GM12891 (cell line): ENCODE measurements at regions not wholly inside any gene's neighbourhood (a gene's known extent, or its start where the extent isn't known, plus 50 kb on each side); places are given as distances from the start of the nearest gene placed in this dataset.
"Not testable (repeated sequence)": the region's sequence is repeated elsewhere in the genome, so short reads cannot be mapped to it uniquely, and the experiment has no call there.

Experiments used
- DNase-seq: peaks from one replicate; pipeline ENCODE4 v3.0.0; 2011; ENCODE audit warnings: low spot score; ENCODE audit not compliant: insufficient read length
- FAIRE-seq: peaks from 2 replicates; lab custom pipeline; 2011; peaks lifted over from hg19 to GRCh38; lab: Jason Lieb, UNC
- PAX5 ChIP-seq: IDR thresholded peaks from 2 replicates; pipeline ENCODE4 v1.6.1; 2011; ENCODE audit warnings: low read length, moderate library complexity, mild to moderate bottlenecking; ENCODE audit not compliant: insufficient read depth, severe bottlenecking
- POLR2A ChIP-seq: IDR thresholded peaks from 2 replicates; pipeline ENCODE4 v1.6.1; 2011; ENCODE audit warnings: low read depth, low read length, control low read depth
- POLR2AphosphoS5 ChIP-seq: IDR thresholded peaks from 2 replicates; pipeline ENCODE4 v1.6.1; 2011; ENCODE audit warnings: low read depth, low read length, control low read depth
- POU2F2 ChIP-seq: IDR thresholded peaks from 2 replicates; pipeline ENCODE4 v1.6.1; 2011; ENCODE audit warnings: low read depth, mild to moderate bottlenecking, control low read depth, low read length, moderate library complexity
- SPI1 ChIP-seq: IDR thresholded peaks from 2 replicates; pipeline ENCODE4 v1.6.1; 2011; ENCODE audit warnings: low read depth, low read length, control low read depth
- TAF1 ChIP-seq: IDR thresholded peaks from 2 replicates; pipeline ENCODE4 v1.6.1; 2011; ENCODE audit warnings: low read depth, low read length, control low read depth

GRCh38 chr2:2773692-2774091, 442.6 kb upstream of the MYT1L start:
- DNase-seq = no peak
- no peak for FAIRE-seq

DNA sequence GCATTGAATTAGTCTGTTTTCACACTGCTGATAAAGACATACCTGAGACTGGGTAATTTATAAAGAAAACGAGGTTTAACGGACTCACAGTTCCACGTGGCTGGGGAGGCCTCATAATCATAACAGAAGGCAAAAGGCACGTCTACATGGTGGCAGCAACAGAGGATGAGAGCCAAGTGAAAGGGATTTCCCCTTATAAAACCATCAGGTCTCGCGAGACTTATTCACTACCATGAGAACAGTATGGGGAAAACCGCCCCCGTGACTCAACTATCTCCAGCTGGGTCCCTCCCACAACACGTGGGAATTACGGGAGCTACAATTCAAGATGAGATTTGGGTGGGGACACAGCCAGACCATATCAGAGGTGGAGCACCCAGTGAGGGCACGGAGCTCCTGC, 442.0 kb upstream of the MYT1L start:
- DNase-seq, FAIRE-seq: not testable (repeated sequence)

More at GRCh38 chr2:2773692-2774091, 442.6 kb upstream of the MYT1L start:
- no peak for TF ChIP-seq POLR2AphosphoS5
- TF ChIP-seq POU2F2 = no peak
- TF ChIP-seq POLR2A = no peak
- TF ChIP-seq SPI1 = no peak
- TF ChIP-seq TAF1 = no peak
- TF ChIP-seq PAX5 = no peak

GRCh38 chr2:2771721-2772411, 440.8 kb upstream of the MYT1L start:
- DNase-seq (no peak), FAIRE-seq (no peak)
- TF ChIP-seq POLR2A = no peak
- no peak for TF ChIP-seq POU2F2
- no peak for TF ChIP-seq TAF1
- no peak for TF ChIP-seq SPI1
- no peak for TF ChIP-seq POLR2AphosphoS5
- TF ChIP-seq PAX5 = no peak

DNA sequence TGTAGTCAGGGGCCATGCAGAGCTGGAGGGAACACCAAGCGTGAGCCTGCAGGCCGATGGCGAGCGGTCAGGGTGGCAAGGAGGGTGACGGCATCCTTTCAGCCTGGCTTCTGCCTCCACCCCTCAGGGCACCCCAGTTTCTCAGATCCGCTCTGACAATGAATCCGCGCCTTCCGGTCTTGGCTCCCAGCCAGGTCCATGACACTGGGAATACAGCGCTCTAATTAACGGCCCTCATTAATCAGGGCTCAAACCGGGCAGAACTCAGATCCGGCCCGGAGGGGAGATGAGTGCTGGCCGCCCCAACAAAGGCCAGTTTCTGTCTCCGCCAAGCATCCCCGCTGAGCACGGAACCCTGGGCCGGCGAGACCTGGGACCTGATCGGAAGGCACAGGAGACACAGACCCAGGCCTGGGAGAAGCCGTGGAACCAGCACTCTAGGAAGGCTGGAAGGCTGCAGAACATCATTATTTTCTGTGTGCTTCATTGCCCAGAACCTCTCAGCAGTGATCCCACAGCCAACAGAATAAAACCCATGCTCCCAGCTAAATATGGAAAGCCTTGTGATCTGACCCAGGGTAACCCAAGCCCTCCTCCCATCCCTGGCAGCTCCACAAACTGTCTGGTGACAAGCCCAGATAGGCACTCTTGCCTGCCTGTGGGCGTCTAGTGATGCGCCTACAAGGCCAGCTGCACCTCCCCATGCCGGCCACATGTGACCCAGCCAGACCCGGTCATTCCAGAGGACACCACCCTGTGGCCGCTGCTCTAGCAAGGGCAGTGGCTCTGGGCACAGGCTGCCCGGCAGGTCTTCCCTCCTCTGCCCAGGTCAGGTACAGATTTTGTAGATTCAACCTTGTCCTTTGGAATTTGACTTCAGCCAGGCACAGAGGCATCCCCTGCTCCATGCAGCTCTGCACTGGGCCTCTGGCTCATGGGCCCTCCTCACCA, 438.7 kb upstream of the MYT1L start:
- no peak for TF ChIP-seq SPI1
- TF ChIP-seq POLR2A = no peak
- TF ChIP-seq POLR2AphosphoS5 = no peak
- no peak for TF ChIP-seq TAF1
- no peak for TF ChIP-seq POU2F2
- FAIRE-seq = no peak
- DNase-seq = no peak

- TF ChIP-seq SPI1 = no peak
- TF ChIP-seq POU2F2 = no peak
- TF ChIP-seq POLR2A = no peak
- TF ChIP-seq POLR2AphosphoS5 = no peak
- TF ChIP-seq TAF1 = no peak
- TF ChIP-seq PAX5 = no peak
- no peak for DNase-seq
- FAIRE-seq = no peak
These were observed 437.4 kb upstream of the MYT1L start for GRCh38 chr2:2768476-2768875.

DNA sequence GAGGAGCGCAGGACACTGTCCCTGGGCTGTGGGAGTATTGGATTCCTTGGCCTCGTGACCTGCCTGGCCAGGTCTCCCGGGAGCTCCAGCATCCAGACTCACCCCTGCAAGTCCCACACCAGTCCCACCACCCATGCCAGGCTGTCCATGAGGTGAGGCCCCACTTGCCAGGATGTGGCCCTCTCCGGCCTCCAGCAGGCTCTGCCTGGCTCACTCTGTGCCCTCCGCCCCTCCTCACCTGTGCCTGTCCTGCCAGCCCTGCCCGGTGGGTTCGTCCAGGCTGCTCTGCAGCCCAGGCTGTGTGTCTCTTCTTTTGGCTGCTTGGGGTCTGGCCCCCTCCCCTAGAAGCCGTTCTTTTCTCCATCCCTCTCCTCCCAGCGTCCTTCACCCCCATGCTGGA, 436.8 kb upstream of the MYT1L start:
- no peak for FAIRE-seq
- TF ChIP-seq POLR2A (no peak), POU2F2 (no peak), SPI1 (no peak), PAX5 (no peak), POLR2AphosphoS5 (no peak), TAF1 (no peak)

GRCh38 chr2:2765839-2766495, 434.9 kb upstream of the MYT1L start:
- DNase-seq (no peak), FAIRE-seq (no peak)
- TF ChIP-seq POLR2AphosphoS5 (no peak), POLR2A (no peak), PAX5 (no peak), POU2F2 (no peak), SPI1 (no peak)

More for the DNA sequence above, 436.8 kb upstream of the MYT1L start:
- DNase-seq = no peak

- DNase-seq (no peak), FAIRE-seq (no peak)
- TF ChIP-seq POLR2AphosphoS5 (no peak), PAX5 (no peak), SPI1 (no peak), POU2F2 (no peak), POLR2A (no peak), TAF1 (no peak)
These were observed 434.2 kb upstream of the MYT1L start for GRCh38 chr2:2765176-2765800.

GRCh38 chr2:2764739-2765138, 433.7 kb upstream of the MYT1L start:
- TF ChIP-seq TAF1 (no peak), POLR2A (no peak), POU2F2 (no peak), SPI1 (no peak), POLR2AphosphoS5 (no peak)
- no peak for FAIRE-seq
- no peak for DNase-seq
